GM10266 (cell line): ENCODE measurements at regions not wholly inside any gene's neighbourhood (a gene's known extent, or its start where the extent isn't known, plus 50 kb on each side); places are given as distances from the start of the nearest gene placed in this dataset.

Experiments
- DNase-seq: peaks from one replicate; pipeline ENCODE4 v3.0.0; 2012; ENCODE audit errors: extremely low spot score
- CTCF ChIP-seq: IDR thresholded peaks from 2 replicates; pipeline ENCODE4 v1.5.1; 2012; ENCODE audit warnings: mild to moderate bottlenecking, low read depth; ENCODE audit not compliant: control insufficient read depth, insufficient read depth; ENCODE audit errors: missing control alignments

- no peak for DNase-seq
- TF ChIP-seq CTCF: no peak
These were observed 179.2 kb downstream of the NDUFA10 start for GRCh38 chr2:239845968-239846367.

GRCh38 chr2:239839306-239839705 is 185.8 kb downstream of the NDUFA10 start:
- DNase-seq: no peak
- no peak for TF ChIP-seq CTCF

GRCh38 chr2:239836021-239836765 is 188.9 kb downstream of the NDUFA10 start:
- no peak for DNase-seq
- no peak for TF ChIP-seq CTCF

GRCh38 chr2:239835056-239835455 is 190.1 kb downstream of the NDUFA10 start:
- no peak for TF ChIP-seq CTCF
- no peak for DNase-seq

GRCh38 chr2:239834143-239834542 is 191.0 kb downstream of the NDUFA10 start:
- no peak for TF ChIP-seq CTCF
- DNase-seq: no peak

GRCh38 chr2:239833269-239834109 is 191.7 kb downstream of the NDUFA10 start:
- DNase-seq: no peak
- TF ChIP-seq CTCF: no peak
